ENCODE measurements at regions not wholly inside any gene's neighbourhood (a gene's known extent, or its start where the extent isn't known, plus 50 kb on each side); places are given as distances from the start of the nearest gene placed in this dataset.

DNA sequence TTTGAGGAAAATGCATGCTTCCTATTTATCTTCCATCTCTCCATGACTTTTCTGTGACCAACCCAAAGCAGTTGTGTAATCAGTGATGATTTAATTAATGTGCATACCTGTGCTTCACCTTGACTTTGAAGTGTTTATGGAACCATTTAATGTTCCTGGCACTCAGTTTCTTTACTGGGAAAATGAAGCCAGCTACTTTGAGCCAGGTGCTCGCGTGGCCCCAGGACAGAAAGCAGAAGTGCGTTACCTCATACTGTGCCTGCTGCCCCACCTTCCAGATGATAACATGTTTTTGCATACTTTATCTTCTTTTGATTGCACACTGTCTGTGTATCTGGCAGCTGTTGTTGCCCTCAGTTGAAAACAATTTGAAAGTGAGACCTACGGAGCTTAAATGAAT lies 61.3 kb downstream of the PMAIP1 start:
- no peak overlapping the region for H3K4me3 ChIP-seq (ENCODE audit: low read depth in 1 of 2, low read length in 2 of 2)
- H3K9ac ChIP-seq (ENCODE audit: low read depth in 1 of 2, low read length in 2 of 2), result no peak overlapping the region
- H3K27me3 ChIP-seq (ENCODE audit: control insufficient read depth in 1 of 2, insufficient read depth in 2 of 2, low read length in 2 of 2), result no peaks in the 10 kb centered on the region
- H3K9me3 ChIP-seq (ENCODE audit: control insufficient read depth in 1 of 2, low read length in 2 of 2), result no peaks in the 10 kb centered on the region
- no peaks in the 10 kb centered on the region for H3K36me3 ChIP-seq (ENCODE audit: control insufficient read depth in 1 of 2, insufficient read depth in 2 of 2, low read length in 2 of 2)
- H3K27ac ChIP-seq (ENCODE audit: low read depth, low read length), result no peak overlapping the region
- H3K4me1 ChIP-seq (ENCODE audit: control insufficient read depth in 1 of 2, insufficient read depth in 2 of 2, low read length in 2 of 2), result peaks cover 7 to 14% of the 10 kb centered on the region in 2 donors

GRCh38 chr18:59960272-59960671 lies 60.5 kb downstream of the PMAIP1 start:
- Histone ChIP-seq H3K4me3 (ENCODE audit: low read depth in 1 of 2, low read length in 2 of 2) (no peak overlapping the region), H3K4me1 (ENCODE audit: control insufficient read depth in 1 of 2, insufficient read depth in 2 of 2, low read length in 2 of 2) (peaks cover 7 to 14% of the 10 kb centered on the region in 2 donors), H3K9me3 (ENCODE audit: control insufficient read depth in 1 of 2, low read length in 2 of 2) (no peaks in the 10 kb centered on the region), H3K27ac (ENCODE audit: low read depth, low read length) (no peak overlapping the region), H3K36me3 (ENCODE audit: control insufficient read depth in 1 of 2, insufficient read depth in 2 of 2, low read length in 2 of 2) (no peaks in the 10 kb centered on the region), H3K27me3 (ENCODE audit: control insufficient read depth in 1 of 2, insufficient read depth in 2 of 2, low read length in 2 of 2) (no peaks in the 10 kb centered on the region), H3K9ac (ENCODE audit: low read depth in 1 of 2, low read length in 2 of 2) (no peak overlapping the region)

DNA sequence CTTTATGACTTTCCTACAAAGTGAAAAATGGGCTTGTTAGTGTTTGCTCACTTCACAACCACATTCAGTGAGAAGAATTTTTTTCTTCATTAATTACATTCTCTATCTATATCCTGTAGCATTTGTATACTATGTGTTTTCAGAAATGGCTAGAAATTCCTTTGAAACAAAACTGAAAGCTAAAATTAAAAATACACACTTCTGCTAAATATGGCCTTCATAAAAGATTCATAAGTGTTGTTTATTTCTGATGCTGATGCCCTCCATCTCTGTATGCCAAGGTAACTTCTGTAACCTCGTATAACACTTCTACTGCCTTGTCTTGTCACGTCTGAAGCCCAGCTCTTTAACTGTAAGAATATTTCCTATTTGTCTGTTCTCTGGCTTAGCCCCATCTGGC lies 59.8 kb downstream of the PMAIP1 start:
- Histone ChIP-seq H3K27me3 (ENCODE audit: control insufficient read depth in 1 of 2, insufficient read depth in 2 of 2, low read length in 2 of 2) (no peaks in the 10 kb centered on the region), H3K36me3 (ENCODE audit: control insufficient read depth in 1 of 2, insufficient read depth in 2 of 2, low read length in 2 of 2) (no peaks in the 10 kb centered on the region), H3K9ac (ENCODE audit: low read depth in 1 of 2, low read length in 2 of 2) (no peak overlapping the region), H3K9me3 (ENCODE audit: control insufficient read depth in 1 of 2, low read length in 2 of 2) (no peaks in the 10 kb centered on the region), H3K4me1 (ENCODE audit: control insufficient read depth in 1 of 2, insufficient read depth in 2 of 2, low read length in 2 of 2) (peaks cover 7 to 14% of the 10 kb centered on the region in 2 donors), H3K4me3 (ENCODE audit: low read depth in 1 of 2, low read length in 2 of 2) (no peak overlapping the region), H3K27ac (ENCODE audit: low read depth, low read length) (no peak overlapping the region)

- no peaks in the 10 kb centered on the region for H3K27me3 ChIP-seq (ENCODE audit: control insufficient read depth in 1 of 2, insufficient read depth in 2 of 2, low read length in 2 of 2)
- no peak overlapping the region for H3K27ac ChIP-seq (ENCODE audit: low read depth, low read length)
- H3K4me3 ChIP-seq (ENCODE audit: low read depth in 1 of 2, low read length in 2 of 2), result no peak overlapping the region
- peaks cover 7 to 14% of the 10 kb centered on the region in 2 donors for H3K4me1 ChIP-seq (ENCODE audit: control insufficient read depth in 1 of 2, insufficient read depth in 2 of 2, low read length in 2 of 2)
- no peak overlapping the region for H3K9ac ChIP-seq (ENCODE audit: low read depth in 1 of 2, low read length in 2 of 2)
- H3K9me3 ChIP-seq (ENCODE audit: control insufficient read depth in 1 of 2, low read length in 2 of 2), result no peaks in the 10 kb centered on the region
- H3K36me3 ChIP-seq (ENCODE audit: control insufficient read depth in 1 of 2, insufficient read depth in 2 of 2, low read length in 2 of 2), result no peaks in the 10 kb centered on the region
Observed at GRCh38 chr18:59959073-59959472, 59.3 kb downstream of the PMAIP1 start.

DNA sequence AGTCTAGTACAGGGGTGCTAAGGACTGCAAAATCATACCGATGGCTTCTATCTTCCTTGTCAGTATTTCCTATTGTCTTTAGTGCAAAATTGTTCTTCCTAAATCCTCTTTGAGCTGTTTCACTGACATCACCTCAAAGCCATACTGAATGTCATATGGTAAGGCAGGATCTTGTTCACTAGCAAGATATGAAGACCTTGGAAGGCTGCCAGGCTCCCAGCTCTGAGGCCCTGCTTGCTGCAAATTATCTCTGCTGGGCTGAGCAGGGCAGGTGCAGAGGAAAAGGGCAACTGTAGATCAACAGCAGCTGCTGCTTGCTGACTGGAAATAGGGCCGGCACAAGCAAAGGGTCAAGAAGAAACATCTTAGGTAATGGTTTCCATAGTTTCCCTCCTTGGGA lies 58.2 kb downstream of the PMAIP1 start:
- Histone ChIP-seq H3K36me3 (ENCODE audit: control insufficient read depth in 1 of 2, insufficient read depth in 2 of 2, low read length in 2 of 2) (no peaks in the 10 kb centered on the region), H3K9ac (ENCODE audit: low read depth in 1 of 2, low read length in 2 of 2) (no peak overlapping the region), H3K4me1 (ENCODE audit: control insufficient read depth in 1 of 2, insufficient read depth in 2 of 2, low read length in 2 of 2) (peaks cover 7 to 18% of the 10 kb centered on the region in 2 donors), H3K4me3 (ENCODE audit: low read depth in 1 of 2, low read length in 2 of 2) (no peak overlapping the region), H3K27ac (ENCODE audit: low read depth, low read length) (no peak overlapping the region), H3K9me3 (ENCODE audit: control insufficient read depth in 1 of 2, low read length in 2 of 2) (no peaks in the 10 kb centered on the region), H3K27me3 (ENCODE audit: control insufficient read depth in 1 of 2, insufficient read depth in 2 of 2, low read length in 2 of 2) (no peaks in the 10 kb centered on the region)

DNA sequence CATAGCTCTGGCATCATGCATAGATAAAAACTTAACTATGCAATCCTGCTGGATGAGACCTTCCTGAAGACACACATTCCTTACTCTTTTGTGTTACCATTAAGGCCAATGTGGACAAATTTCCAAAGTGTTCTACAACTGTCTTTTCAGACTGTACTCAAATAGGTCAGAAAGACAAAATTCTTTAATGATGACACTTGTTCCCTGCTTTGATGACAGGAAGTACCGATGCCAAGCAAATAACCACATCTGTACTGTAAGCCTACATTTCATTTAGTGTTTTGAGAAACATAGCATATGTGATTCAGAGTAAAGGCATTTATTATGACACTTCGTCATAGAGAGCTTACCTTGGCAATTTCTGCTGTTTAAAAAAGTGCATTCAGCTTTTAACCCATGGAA lies 55.0 kb downstream of the PMAIP1 start:
- Histone ChIP-seq H3K27me3 (ENCODE audit: control insufficient read depth in 1 of 2, insufficient read depth in 2 of 2, low read length in 2 of 2) (no peaks in the 10 kb centered on the region), H3K9ac (ENCODE audit: low read depth in 1 of 2, low read length in 2 of 2) (no peak overlapping the region), H3K4me3 (ENCODE audit: low read depth in 1 of 2, low read length in 2 of 2) (no peak overlapping the region), H3K27ac (ENCODE audit: low read depth, low read length) (no peak overlapping the region), H3K4me1 (ENCODE audit: control insufficient read depth in 1 of 2, insufficient read depth in 2 of 2, low read length in 2 of 2) (peaks cover 0 to 10% of the 10 kb centered on the region in 2 donors), H3K36me3 (ENCODE audit: control insufficient read depth in 1 of 2, insufficient read depth in 2 of 2, low read length in 2 of 2) (no peaks in the 10 kb centered on the region), H3K9me3 (ENCODE audit: control insufficient read depth in 1 of 2, low read length in 2 of 2) (no peaks in the 10 kb centered on the region)

DNA sequence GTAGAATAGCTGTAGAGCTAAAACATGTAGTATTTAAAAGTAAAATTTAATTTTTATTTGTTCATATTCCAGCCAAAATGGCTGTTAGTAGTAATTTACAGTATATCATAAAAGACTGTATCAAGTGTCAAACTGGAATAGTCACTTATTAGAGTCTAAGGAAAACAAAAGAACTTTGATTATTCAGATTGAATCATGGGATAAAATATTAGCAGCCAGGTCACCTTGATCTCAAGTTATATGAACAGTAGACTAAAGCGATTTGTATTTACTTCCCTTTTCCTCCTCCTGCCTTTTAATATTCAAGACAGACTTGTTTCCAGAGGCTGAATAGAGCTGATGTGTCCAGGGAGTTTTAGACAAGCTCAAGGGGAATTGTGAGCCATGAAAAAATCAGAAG lies 54.4 kb downstream of the PMAIP1 start:
- Histone ChIP-seq H3K36me3 (ENCODE audit: control insufficient read depth in 1 of 2, insufficient read depth in 2 of 2, low read length in 2 of 2) (no peaks in the 10 kb centered on the region), H3K4me1 (ENCODE audit: control insufficient read depth in 1 of 2, insufficient read depth in 2 of 2, low read length in 2 of 2) (peaks cover 0 to 10% of the 10 kb centered on the region in 2 donors), H3K9me3 (ENCODE audit: control insufficient read depth in 1 of 2, low read length in 2 of 2) (no peaks in the 10 kb centered on the region), H3K27ac (ENCODE audit: low read depth, low read length) (no peak overlapping the region), H3K9ac (ENCODE audit: low read depth in 1 of 2, low read length in 2 of 2) (no peak overlapping the region), H3K27me3 (ENCODE audit: control insufficient read depth in 1 of 2, insufficient read depth in 2 of 2, low read length in 2 of 2) (no peaks in the 10 kb centered on the region), H3K4me3 (ENCODE audit: low read depth in 1 of 2, low read length in 2 of 2) (no peak overlapping the region)

Measured in duodenal mucosa (tissue), 2 donors.